Uterus (tissue), 3 donors: ENCODE measurements at regions not wholly inside any gene's neighbourhood (a gene's known extent, or its start where the extent isn't known, plus 50 kb on each side); places are given as distances from the start of the nearest gene placed in this dataset.

Experiments used
- DNase-seq, 2 donors: peaks; one replicate each; pipeline ENCODE4 v3.0.0-alpha.2; 2019 to 2020
- H3K27ac ChIP-seq, 2 donors: fragments of 200-600 bp; sonication (generic); 1 replicate in 1 of 2; 2 replicates in 1 of 2; pipeline ENCODE4 v1.5.1; 2016 to 2018
- H3K27me3 ChIP-seq, 2 donors: fragments of 200-600 bp; sonication (generic); one replicate each; pipeline ENCODE4 v1.5.1; 2018 to 2019; ENCODE audit warnings: control low read depth in 1 of 2
- H3K36me3 ChIP-seq, 2 donors: fragments of 200-600 bp; sonication (generic); one replicate each; pipeline ENCODE4 v1.5.1; 2019; ENCODE audit warnings: control low read depth in 1 of 2
- H3K4me1 ChIP-seq, 2 donors: fragments of 200-600 bp; sonication (generic); one replicate each; pipeline ENCODE4 v1.5.1; 2018 to 2019; ENCODE audit warnings: control low read depth in 1 of 2
- H3K4me3 ChIP-seq, 2 donors: fragments of 200-600 bp; sonication (generic); 1 replicate in 1 of 2; 2 replicates in 1 of 2; pipeline ENCODE4 v1.5.1; 2018 to 2019; ENCODE audit warnings: mild to moderate bottlenecking in 1 of 2
- H3K9me3 ChIP-seq, 2 donors: fragments of 200-600 bp; sonication (generic); one replicate each; pipeline ENCODE4 v1.5.1; 2019; ENCODE audit warnings: control low read depth in 1 of 2
- POLR2A ChIP-seq, 2 donors: fragments of 450-650 bp; IDR thresholded peaks; one replicate each; pipeline ENCODE4 v1.6.1; 2016; ENCODE audit warnings: antibody characterized with exemption in 2 of 2, mild to moderate bottlenecking in 1 of 2, moderate library complexity in 1 of 2
- intact Hi-C: fragments of 100-400 bp; cut with DNase I; formaldehyde crosslinking; loops from one replicate; pipeline ENCODE4 v1.15.1; 2023; ENCODE audit warnings: low total_unique reads
- TF ChIP-seq, protein P1 (sequence below), 4 experiments: fragments of 200-600 bp in 2 of 4; fragments of 450-650 bp in 2 of 4; sonication (generic) in 2 of 4; IDR thresholded peaks; one replicate each; pipeline ENCODE4 v1.5.1; 2016 to 2019; ENCODE audit warnings: antibody characterized with exemption in 4 of 4, mild to moderate bottlenecking in 2 of 4, moderate library complexity in 1 of 4
- donor health status: DM: yes; HTN: yes; CAD: no.

DNA sequence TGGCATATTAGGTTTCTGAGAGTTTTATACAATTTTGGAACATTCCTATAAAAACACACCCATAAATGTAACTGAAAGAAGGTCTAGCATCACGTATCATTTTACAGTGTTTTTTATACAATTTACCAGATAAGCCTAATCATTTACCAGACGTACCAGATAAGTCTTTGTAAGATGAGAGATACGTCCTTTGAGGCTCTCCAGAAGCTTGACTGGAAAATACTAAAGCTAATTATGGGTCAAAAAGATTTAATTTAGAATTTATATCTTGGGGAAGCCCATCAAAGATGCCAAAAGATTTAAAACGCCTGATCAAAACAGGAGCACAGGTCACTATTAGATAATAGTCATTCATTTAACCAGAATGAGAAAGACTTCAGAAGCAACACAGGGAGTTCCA lies 55.0 kb downstream of the RGS12 start:
- Histone ChIP-seq H3K4me3 (no peak overlapping the region), H3K4me1 (no peaks in the 10 kb centered on the region), H3K36me3 (no peaks in the 10 kb centered on the region), H3K9me3 (peaks cover 0 to 6% of the 10 kb centered on the region in 2 donors), H3K27ac (no peak overlapping the region), H3K27me3 (no peaks in the 10 kb centered on the region)
- intact Hi-C loops, result no loop called here
- TF ChIP-seq POLR2A (IDR thresholded peaks at IDR 0.05), result no peak
- TF ChIP-seq, protein P1, sequence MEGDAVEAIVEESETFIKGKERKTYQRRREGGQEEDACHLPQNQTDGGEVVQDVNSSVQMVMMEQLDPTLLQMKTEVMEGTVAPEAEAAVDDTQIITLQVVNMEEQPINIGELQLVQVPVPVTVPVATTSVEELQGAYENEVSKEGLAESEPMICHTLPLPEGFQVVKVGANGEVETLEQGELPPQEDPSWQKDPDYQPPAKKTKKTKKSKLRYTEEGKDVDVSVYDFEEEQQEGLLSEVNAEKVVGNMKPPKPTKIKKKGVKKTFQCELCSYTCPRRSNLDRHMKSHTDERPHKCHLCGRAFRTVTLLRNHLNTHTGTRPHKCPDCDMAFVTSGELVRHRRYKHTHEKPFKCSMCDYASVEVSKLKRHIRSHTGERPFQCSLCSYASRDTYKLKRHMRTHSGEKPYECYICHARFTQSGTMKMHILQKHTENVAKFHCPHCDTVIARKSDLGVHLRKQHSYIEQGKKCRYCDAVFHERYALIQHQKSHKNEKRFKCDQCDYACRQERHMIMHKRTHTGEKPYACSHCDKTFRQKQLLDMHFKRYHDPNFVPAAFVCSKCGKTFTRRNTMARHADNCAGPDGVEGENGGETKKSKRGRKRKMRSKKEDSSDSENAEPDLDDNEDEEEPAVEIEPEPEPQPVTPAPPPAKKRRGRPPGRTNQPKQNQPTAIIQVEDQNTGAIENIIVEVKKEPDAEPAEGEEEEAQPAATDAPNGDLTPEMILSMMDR (IDR thresholded peaks at IDR 0.05), result no peak
- no peak for DNase-seq

DNA sequence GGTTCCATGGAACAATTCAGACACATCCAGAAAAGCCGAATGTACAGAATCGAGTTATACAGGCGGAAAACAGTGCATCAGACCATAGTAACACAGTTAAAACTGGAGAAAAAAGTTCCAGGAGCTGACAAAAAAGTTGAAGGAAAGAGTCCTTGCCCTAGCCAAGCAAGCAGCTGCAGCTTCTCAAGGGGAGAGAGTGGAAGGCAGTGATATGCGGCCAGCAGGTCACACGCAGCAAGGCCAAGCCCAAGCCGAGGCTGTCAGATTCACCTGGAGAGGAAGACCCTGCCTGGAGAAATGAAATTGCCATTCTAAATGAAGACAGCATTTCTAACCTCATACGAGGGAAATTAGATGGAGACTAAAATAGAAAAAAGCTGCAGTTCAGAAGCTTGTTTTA lies 55.8 kb downstream of the RGS12 start:
- no peaks in the 10 kb centered on the region for H3K4me1 ChIP-seq
- H3K27me3 ChIP-seq, result no peaks in the 10 kb centered on the region
- no peak for TF ChIP-seq POLR2A (IDR thresholded peaks at IDR 0.05)
- TF ChIP-seq, protein P1 (IDR thresholded peaks at IDR 0.05), result no peak
- intact Hi-C loops, result no loop called here
- peaks cover 0 to 6% of the 10 kb centered on the region in 2 donors for H3K9me3 ChIP-seq
- no peak overlapping the region for H3K27ac ChIP-seq
- DNase-seq, result no peak
- no peaks in the 10 kb centered on the region for H3K36me3 ChIP-seq
- H3K4me3 ChIP-seq, result no peak overlapping the region

DNA sequence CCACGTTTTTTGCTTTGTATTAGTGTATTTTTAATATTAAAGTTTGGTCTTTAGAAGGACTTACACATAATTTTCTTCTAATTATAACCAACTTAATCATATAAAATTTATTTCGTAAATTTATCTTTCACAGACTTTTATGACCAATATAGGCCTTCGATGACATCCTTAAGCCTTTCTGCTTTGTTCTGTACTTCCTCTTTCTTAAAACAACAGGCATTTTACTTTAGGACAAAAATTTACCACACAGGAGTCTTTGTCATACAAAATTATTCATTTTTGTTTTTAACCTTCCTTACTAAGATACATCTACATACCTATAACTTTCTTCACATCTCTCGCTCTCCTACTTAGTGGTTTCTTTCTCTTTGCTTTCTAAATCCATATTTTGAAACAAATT lies 56.3 kb downstream of the RGS12 start:
- no peaks in the 10 kb centered on the region for H3K27me3 ChIP-seq
- H3K36me3 ChIP-seq, result no peaks in the 10 kb centered on the region
- intact Hi-C loops, result no loop called here
- H3K9me3 ChIP-seq, result peaks cover 0 to 6% of the 10 kb centered on the region in 2 donors
- H3K27ac ChIP-seq, result no peak overlapping the region
- H3K4me1 ChIP-seq, result no peaks in the 10 kb centered on the region
- no peak for DNase-seq
- no peak overlapping the region for H3K4me3 ChIP-seq
- TF ChIP-seq, protein P1 (IDR thresholded peaks at IDR 0.05), result no peak
- TF ChIP-seq POLR2A (IDR thresholded peaks at IDR 0.05), result no peak

DNA sequence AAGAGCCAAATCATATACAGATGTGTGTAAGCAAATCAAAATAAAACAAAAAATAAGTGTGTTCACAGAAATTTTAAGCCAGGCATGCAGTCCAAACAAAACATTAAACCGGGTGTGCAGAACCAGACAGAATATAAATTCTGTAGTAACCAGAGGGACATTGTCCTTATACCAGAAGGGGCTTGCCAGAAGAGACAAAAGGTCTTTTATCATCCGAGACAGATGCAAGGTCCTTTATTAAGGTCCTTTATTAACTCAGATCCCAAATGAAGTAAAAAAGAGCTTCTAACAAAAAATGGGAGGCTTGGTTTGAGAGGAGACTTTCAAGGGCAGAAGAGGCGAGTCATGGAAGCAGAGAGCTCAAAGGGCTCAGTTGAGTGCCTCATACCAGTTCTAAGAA lies 59.2 kb downstream of the RGS12 start:
- Histone ChIP-seq H3K36me3 (no peaks in the 10 kb centered on the region), H3K4me1 (no peaks in the 10 kb centered on the region), H3K4me3 (no peak overlapping the region), H3K27me3 (no peaks in the 10 kb centered on the region), H3K27ac (no peak overlapping the region), H3K9me3 (peaks cover 0 to 6% of the 10 kb centered on the region in 2 donors)
- intact Hi-C loops, result no loop called here
- no peak for TF ChIP-seq POLR2A (IDR thresholded peaks at IDR 0.05)
- TF ChIP-seq, protein P1 (IDR thresholded peaks at IDR 0.05), result no peak
- no peak for DNase-seq

DNA sequence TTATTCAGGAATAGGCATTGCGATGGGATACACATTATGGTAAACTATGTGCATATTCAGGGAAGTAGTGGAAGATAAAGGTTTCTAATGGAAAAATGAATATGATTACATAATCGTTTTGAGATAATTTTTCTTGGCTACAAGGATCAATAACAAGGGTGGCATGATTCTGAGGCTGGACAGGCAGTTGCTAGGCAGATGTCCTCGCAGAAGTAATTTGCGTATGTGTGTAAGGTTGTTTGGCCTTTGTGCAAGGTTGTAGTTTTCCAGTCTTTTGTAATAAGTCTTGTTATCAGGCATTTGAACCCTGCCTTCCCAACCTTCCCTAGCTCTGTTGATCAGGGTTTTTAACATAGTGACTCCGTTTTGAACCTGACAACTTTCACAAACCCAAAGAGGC lies 59.7 kb downstream of the RGS12 start:
- Histone ChIP-seq H3K27ac (no peak overlapping the region), H3K9me3 (peaks cover 0 to 6% of the 10 kb centered on the region in 2 donors), H3K4me1 (no peaks in the 10 kb centered on the region), H3K4me3 (no peak overlapping the region), H3K36me3 (no peaks in the 10 kb centered on the region), H3K27me3 (no peaks in the 10 kb centered on the region)
- TF ChIP-seq POLR2A (IDR thresholded peaks at IDR 0.05), result no peak
- TF ChIP-seq, protein P1 (IDR thresholded peaks at IDR 0.05), result no peak
- DNase-seq, result no peak
- intact Hi-C loops, result no loop called here
